Left hindlimb (tissue), 1 donor: ENCODE measurements at regions not wholly inside any gene's neighbourhood (a gene's known extent, or its start where the extent isn't known, plus 50 kb on each side); places are given as distances from the start of the nearest gene placed in this dataset.

ENCODE experiments used
- DNase-seq: peaks from one replicate; pipeline ENCODE4 v3.0.0-alpha.2; 2018

DNA sequence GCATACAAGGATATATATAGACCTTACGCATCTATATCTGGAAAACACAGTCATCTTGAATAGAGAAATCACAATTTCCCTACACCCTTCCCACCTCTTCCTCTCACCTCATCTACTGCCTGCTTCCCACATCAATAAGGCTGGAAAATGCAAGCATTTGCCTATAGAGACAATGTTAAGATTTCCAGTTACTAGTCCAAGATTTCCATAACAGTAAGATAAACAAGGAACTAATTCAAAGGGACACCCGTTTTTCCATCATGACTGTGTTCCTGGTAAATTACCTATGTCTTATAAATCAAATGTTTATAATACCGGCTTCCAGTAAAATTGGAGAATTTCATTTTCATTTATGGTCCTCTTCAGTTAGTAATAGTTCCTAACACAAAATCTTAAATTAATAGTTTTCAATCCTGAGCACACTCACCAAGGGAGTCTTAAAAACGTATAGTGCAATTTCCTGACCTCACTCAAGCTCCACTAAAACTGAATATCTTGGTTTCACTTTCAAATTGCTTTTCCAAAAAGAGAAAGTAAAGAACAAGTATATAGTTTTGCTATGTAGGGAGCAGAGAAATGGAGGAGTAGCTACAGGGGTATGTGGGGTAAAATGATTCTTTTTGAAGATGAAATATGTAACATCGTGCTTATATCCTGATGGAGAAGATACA lies 398.7 kb downstream of the PLPP3 start:
- DNase-seq, result no peak

DNA sequence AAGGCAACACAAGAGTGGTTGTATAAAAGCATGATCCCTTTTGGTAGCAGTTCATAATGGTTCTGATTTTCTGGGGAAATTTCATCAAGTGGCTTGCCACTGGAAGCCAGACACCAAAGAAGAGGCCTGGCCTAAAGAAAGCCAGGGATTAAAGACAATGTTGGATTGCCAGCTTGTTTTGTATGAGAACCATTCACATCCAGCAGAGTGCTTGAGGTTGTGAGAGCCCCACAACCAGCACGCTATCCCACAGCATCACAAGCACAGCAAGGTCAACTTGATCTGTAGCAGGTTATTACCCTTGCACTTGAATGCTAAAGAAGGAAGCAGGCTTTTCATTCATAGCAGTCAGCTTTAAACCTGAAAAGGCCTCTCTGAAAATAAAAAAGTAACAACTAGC lies 399.8 kb downstream of the PLPP3 start:
- DNase-seq, result no peak

DNA sequence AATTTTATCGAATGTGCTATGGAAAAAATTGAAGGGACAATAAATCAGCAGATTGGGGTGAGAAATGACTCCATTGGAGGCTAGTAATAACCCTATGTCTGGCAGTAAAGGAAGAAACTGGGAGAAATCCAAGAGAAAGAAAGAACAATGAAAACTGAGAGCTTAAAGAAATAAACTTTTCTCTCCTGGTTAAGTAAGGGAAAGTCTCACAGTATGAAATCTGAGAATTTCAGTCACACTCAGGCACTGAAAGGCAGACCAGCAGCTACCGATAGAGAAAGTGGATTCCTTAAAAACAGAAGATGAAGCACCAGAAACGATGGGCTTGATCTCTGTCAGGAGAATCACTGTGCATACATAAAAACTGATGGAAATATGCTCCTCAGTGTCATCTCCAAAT lies 404.2 kb downstream of the PLPP3 start:
- DNase-seq, result no peak

DNA sequence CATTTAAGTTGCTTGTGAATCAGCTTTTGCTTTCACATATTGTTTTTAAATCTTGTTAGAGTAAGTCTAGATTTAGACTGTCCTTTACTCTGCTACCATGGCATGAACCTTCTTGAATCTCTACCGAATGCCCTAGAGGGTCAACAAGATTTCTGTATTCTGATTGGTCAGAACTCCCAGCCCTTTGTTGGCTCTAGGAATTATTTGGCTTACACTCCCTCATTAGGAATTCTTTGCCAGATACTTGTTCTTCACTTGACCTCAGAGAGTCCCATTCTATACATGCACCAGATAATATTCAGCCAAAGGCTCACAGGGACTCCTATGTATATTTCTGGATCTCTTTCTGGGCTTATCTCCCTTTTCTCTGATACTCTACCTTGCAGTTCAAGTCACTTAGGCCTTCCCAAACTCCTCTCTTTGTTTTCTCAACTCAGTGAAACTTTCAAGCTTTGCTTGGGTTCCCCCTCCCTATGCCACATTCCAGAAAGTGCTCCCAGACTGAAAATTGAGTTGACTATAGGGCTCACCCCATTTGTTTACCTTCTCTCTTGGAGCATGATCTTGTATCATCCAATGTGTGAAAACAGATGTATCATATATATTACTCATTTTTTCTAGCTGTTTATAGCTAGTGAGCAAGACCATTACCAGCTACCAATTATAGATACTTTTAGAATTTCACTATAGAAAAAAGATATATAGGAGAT lies 405.0 kb downstream of the PLPP3 start:
- no peak for DNase-seq

DNA sequence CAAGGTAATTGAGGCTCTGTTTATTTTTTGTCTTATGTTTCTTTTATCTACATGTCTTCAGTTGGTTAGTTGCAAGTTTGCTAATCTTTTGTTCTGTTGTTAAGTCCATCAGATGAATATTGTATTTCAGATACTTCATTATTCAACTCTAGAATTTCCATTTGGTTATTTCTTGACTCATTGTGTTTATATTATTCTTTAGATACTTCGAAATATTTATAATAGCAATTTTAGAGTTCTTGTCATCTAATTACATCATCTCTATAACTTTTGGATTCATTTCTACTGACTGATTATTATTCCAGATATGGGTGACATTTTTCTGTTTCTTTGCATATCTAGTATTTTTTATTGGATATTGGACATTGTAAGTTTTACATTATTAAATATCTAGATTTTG lies 405.6 kb downstream of the PLPP3 start:
- DNase-seq, result no peak

DNA sequence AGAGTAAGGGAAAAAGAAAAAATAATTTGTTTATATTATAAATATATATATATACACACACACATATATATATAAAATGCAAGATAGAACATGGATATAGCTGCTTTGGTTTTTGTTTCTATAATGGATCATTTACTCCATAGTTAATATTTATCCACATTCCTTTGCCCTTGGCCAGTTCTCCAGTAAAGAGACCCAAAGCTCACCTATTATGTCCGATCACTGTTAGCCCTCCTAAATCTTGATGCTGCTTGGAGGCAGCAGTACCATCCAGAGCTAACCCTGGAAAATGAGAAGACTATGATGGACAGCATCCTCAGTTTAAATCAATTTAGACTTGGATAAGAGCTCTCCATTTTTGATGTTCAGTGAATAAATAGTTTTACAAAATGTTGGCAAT lies 407.7 kb downstream of the PLPP3 start:
- no peak for DNase-seq

DNA sequence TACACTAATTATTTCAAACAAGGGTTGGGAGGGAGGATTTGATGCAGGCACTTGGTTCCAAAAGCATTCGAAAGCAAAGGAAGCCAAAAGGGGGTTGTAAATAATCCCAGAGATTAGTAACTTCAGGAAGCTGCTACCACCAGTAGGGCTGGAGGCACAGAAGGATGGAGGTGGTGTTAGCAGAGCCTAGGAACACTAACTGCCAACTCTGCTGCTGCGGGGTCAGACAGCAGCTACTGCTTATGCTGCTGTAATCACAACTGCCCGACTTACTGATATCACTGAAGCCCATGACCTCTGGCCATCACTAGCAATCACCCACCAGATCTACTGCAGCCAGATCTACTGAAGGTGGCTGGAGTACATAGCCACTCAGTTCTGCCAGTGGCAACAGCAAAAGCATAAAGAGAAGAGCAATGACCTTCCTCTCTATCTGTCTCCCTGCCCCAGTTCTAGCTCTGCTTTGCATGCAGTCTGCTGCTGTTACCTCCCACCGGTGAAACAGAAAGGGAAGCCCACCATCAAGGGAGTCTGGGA lies 408.5 kb downstream of the PLPP3 start:
- no peak for DNase-seq

DNA sequence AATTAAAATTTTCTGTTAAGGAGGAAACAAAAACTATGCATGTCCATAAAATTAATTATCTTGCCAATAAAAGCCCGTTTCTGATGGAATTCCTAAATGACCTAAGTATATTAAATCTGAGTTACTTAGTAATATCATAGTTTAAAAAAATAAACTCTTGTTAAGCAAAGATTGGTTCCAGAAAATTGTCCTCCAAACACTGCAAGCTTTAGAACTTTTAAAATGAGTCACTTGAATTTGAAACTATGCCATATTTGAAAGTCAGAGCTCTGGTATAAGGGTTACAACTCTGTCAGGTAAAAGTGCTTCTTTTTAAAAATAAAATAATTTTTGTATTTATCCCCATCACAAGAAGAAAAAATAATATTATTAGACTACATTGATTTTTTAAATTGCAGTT lies 409.5 kb downstream of the PLPP3 start:
- DNase-seq, result no peak

DNA sequence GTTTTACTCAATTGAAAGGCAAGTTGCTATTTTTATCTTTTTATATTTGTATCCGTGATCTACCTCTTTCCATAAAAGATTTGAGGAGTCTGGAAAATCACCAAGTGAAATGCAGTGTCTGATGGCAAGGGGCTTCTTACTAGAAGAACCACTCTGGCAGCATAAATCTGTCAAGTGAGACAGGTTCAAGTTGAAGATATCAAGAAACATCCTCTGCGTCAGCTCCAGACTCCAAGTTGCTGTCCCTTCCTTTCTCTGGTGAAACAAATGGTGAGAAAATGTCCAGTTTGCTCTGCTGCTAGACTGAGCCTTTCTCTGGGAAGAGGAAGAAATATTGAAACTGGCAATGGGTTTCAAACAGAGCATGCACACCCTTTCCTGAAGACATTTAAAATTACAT lies 411.2 kb downstream of the PLPP3 start:
- no peak for DNase-seq

DNA sequence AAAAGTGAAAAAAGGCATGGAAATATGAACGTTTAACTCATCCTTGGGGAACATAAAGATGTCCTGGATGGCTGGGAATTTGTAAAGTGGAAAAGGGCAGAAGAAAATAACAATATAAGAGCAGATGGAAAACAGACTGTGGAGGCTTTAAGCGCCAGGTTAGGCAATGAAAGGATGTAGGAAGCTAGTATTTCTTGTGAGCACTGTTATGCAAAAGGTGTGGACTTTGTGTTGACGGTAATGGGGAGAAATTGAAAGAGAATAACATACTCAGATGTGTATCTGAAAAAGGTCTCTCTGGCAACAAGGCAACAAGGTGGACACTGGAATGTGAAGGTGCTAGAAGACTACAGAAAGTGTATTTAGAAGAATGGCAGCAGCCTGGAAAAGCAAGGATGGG lies 411.8 kb downstream of the PLPP3 start:
- no peak for DNase-seq

DNA sequence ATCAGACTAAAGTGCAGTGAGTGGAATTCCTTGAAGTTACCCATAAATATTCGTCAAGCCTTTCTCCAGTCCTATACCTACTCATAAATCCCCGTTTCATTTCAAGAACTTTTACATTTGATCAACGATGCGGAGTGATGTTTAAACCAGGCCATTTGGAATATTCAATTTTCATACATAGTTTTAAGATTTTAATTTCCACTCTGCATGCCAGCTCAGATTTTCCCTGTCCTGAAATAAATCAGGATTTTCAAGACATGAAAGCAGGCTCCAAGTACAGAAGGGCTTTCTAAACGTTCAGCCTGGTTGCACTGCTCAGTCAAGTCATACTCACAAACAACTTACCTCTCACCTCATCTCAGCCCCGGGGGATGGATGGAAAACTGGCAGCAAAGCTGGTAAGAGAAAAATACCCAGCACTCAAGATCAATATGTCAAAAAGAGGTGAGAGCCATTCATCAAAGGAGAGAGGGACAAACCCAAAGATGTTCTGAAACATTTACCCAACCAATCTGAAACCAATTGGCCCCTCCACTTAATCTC lies 418.5 kb downstream of the PLPP3 start:
- DNase-seq, result no peak

DNA sequence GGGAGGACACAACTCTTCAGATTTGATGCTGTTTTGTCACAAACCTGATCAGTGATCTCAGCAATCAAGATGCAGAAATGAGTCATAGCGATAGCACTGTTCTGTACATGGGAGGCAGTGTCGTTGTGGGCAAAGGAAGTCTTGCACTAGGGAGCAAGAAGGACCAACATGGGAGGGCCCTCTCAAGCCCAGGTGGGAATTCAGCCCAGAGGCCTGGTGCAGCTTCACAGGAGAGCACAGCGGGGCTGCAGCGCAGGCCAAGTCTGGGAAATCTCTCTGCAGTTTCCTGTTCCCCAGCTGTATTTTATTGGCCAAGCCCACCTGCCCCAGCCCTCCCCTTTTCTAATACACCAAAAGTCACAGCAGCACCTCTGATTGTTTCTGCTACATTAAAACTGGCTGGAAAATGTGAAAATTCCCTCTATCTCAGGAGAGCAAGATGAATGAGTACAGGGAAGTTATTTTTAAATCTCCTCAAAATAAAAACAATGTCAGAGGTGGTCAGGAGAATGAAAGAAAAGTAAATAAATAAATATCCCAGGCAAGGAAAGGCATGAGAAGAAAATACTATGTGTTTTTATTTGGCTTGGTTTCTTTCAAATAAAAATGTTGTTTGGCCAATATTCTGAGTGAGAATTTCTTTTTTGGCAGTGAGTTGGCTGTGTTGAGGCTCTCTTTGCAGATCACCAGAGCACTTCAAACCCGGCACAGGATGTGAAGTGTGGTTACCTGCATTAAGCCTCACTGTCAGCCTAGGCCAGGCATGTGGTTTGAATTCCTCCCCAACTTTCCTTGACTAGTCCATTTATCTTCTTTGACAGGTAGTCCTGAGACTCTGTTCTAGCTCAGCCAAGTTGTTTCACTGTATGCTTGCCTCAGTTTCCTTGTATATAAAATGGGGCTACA lies 422.1 kb downstream of the PLPP3 start:
- no peak for DNase-seq

DNA sequence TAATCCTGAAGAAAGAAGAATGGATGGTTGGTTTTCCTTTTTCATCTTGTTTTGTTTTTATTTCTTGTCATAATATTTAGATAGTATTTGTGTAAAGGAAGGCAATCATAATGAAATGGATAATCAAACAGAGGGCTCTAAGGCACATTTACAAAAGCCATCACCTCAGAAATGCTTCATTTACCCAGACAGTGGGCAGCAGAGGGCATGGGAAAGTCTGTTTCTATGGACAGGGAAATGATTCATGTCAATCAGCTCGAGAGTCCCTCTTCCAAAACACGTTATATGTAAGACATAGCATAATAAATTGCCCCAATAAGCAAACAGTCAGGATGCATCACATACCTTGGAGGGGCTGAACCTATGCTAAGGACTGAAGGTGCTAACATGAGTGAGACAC lies 426.1 kb downstream of the PLPP3 start:
- DNase-seq, result no peak

DNA sequence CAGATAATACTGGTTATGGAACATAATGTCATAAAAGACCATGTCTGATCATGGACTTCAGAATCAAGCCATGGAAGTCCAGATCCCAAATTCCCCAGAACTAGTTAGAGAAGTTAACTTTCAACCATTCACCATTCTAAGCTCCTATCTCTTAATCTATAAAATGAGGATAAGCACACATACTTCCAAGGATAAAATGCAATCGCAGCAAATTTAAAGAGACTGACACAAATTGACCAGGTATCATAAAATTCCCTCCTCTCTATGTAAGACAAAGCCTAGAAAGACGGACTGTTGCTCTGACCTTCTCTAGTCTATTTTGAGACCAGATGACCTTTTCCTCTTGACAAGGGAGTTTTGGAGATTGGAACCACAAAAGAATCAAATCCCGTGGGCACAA lies 426.7 kb downstream of the PLPP3 start:
- no peak for DNase-seq

DNA sequence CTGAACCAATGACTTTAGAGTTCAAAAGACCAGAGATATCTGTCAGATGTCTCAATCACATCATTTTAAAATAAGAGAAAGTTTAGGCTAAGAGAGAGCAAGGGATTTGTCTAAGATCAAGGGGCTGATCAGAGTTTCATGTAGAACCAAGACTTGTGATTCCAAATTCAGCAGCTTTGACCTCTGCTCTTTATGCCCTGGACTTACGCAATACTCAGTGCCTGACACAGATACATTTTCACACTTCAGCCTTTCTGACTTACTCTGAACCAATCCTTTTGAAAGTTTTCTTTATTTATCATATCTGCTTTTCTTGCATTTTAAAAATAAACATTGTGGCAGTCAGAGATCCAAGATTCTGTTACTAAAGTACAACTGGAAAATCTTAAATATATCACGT lies 428.0 kb downstream of the PLPP3 start:
- no peak for DNase-seq

DNA sequence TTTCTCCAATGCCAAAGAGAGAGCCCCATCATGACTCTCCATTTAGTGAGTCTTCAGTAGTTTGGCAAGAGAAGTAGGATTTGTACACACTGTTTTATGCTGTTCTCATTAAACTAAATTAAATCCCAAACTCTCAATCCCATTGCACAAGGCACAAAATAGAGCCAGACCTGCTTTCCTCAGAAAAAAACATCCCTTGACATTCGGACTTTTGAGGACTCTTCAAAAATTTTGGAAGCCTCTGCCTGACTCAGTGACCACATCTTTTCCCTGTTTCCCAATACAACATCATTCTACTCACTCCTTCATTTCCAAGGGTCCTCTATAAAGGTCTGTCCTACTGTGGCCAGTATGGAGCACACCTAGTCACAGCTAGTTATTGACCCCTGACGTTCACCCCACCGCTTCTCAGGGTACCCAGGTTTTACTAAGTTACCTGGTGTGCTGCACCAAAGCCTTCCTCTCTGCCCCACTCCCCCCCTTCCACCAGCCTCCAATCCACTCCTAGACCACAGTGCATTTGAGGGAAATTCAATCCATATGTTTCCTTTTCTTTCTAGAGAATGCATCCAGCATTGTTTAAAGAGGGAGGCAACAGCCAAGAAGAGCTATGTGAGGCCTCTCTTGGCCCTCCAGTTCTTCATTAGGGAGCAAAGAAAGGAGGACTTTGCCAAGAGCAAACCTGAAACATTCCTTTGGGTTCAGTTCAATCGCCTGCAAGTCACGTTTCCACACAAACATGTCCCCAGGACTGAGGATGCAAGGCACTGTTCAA lies 428.7 kb downstream of the PLPP3 start:
- no peak for DNase-seq

DNA sequence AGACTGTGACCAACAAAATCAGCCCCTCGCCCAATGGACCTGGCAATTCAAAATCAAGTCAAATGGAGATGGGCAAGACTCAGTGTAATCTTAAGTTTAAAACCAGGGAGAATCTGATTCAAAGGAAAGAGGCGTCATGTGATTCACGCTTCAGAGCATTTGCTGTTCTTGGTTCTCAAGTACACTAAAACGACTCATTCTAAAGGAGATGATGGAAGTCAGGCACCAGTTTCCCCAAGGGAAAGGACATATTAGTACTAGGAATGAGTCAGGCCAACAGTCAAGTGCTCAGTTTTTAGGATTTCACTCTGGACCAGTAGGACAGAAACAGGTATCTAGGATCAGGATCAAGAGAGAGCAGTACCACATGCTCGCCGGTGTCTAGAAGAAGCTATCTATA lies 429.6 kb downstream of the PLPP3 start:
- DNase-seq, result no peak

DNA sequence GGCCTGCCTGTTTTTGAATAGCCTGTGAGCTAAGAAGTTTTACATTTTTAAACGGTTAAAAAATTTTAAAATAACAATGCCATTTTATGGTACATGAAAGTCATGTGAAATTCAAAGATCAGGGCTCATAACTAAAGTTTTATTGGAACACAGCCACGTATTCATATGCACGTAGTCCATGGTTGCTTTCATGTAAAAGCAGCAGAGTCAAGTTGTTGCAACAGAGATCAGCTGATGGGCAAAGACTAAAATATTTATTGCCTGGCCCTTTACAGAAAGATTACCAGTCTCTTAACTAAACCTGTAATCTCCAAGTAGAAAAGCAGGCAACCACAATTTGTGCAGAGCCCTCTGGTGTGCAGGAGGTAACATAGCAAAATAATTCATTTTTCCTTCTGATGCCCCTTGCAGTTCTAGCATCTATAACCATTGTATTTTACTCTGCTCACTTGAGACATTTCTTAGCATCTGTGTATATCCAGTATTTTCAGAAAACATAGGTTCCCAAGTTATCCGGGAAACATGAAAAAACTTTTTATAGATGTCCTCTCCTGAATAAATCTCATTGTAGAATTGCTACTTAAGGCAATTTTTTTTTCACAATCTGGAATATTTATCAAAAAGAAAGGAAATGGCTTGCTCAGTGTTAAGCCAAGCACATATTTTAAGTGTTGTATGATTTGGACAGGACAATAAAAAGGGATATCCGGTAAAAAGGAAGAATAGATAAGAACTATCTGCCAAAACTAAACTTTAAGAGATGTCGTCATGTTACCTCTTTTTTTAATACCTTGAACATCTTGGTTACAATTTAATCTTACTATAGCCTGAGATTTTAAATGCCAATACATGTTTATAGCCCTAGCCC lies 430.8 kb downstream of the PLPP3 start:
- no peak for DNase-seq

DNA sequence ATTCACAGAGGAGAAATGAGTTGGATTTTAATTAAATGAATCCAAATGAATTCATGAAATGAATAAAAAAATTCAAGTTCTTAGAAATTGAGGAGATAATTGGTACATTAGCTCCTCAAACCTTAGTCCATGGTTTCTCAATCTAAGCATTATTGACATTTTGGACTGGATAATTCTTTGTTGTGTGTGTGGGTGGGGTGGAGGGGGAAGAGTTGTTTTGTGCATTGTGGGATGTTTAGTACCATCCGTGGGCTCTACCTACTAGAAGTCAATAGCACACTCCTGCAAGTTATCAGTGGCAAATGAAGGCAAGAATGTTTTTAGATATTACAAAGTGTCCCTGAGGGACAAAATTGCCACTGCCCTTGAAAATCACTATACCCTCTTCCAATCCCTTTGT lies 431.9 kb downstream of the PLPP3 start:
- no peak for DNase-seq

DNA sequence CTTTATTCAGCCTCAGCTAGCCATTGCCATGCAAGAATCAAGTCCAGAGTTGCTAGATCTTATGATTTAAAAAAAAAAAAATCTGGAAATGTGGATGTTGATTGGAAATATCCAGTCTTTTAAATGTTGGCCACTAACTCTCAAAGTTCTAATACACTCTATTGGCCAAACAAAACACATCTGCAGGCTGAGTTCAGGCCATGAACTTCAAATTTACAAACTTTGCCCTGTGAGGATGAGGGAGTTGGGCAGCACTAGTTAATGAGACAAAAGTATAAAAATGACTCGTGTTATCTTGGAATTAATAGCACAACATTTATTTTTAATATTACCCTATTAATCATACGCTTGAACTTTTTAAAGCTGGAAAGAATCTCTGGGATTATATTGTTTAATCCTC lies 432.3 kb downstream of the PLPP3 start:
- DNase-seq, result no peak

DNA sequence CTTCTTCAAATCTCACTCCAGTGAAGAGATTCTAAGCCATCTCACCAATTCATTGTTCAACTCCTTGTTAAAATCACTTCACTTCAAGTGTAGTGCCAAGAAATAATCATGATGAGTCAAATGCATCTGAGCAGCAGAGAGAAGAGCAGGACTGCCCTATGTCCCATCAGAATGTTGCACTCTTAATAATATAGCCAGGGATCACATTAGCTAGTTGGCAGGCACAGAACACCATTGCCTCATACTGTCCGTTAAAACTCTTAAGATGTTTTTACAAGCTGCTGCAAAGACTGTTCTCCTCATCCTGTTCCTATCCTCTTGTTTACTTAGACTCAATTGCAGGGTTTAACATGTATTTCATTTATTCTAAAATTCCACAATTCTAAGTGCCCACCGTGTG lies 432.9 kb downstream of the PLPP3 start:
- no peak for DNase-seq

DNA sequence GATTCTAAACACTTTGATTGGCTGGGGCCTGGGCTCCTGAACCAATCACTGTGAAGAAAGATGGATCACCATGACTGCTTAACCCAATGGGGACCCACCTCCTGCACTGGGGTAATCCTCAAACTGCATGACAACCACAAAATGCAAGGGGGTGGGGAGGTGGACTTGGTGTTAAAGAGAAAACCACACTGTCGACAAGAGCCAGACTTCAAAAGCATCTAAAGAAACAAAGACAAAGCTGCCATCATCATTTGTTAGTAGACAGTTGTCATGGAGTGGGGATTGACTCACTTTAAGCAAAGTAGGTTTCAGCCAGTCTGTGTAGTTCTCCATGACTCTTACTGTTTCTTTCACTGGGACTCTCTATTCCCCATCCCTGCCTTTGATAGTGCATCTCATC lies 433.8 kb downstream of the PLPP3 start:
- no peak for DNase-seq
